ENCODE measurements at regions not wholly inside any gene's neighbourhood (a gene's known extent, or its start where the extent isn't known, plus 50 kb on each side); places are given as distances from the start of the nearest gene placed in this dataset.
"Not testable (repeated sequence)": the region's sequence is repeated elsewhere in the genome, so short reads cannot be mapped to it uniquely, and the experiment has no call there.

- DNase-seq = no peak
Observed at GRCh38 chrX:95218976-95219375, 1465.7 kb upstream of the DIAPH2 start.

- DNase-seq = no peak
Observed at GRCh38 chrX:95248386-95248785, 1436.3 kb upstream of the DIAPH2 start.

- no peak for DNase-seq
Observed at GRCh38 chrX:95290455-95290854, 1394.2 kb upstream of the DIAPH2 start.

DNA sequence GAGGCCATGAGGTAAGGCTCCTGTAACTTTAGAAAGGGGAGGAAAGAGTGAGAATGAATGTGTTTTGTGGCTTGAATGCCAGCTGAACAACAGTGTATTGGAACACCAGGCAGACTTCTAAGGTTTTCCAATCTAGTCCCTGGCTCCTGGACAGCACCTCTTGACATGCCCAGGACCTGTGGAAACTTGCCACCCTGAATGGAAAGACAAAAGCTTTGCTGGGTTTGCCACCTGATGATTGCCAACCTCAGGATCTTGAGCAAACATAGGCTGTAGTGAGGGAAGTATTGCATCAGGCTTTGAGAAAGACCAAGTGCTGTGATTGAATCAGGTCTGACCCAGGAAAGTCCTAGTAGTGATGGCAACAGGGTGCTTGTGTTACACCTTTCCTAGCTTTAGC lies 1393.1 kb upstream of the DIAPH2 start:
- DNase-seq = no peak

- peak in 1 of 2 donors; percentile 0 for DNase-seq
Observed at GRCh38 chrX:95318882-95319281, 1365.8 kb upstream of the DIAPH2 start.

GRCh38 chrX:95325185-95325584 lies 1359.5 kb upstream of the DIAPH2 start:
- DNase-seq = no peak

DNA sequence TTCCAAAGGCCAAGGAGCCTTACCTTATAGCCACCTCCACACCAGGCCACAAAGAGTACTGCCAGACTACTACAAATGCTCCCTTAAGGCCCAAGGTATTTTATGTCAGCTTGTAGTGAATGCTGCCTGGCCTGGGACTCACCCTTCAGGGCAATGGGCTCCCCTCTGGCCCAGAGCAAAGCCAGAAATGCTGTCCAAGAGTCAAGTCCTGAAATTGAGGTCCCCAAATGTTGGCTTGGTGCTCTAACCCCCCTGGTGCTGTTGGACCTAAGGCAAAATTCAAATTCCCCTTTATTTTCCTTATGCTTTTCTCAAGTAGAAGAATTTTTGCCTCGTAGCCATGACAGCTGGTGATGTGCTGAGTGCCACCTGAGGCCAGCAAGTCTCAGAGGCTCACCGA lies 1354.3 kb upstream of the DIAPH2 start:
- DNase-seq = no peak

- no peak for DNase-seq
Observed at GRCh38 chrX:95332530-95332929, 1352.1 kb upstream of the DIAPH2 start.

DNA sequence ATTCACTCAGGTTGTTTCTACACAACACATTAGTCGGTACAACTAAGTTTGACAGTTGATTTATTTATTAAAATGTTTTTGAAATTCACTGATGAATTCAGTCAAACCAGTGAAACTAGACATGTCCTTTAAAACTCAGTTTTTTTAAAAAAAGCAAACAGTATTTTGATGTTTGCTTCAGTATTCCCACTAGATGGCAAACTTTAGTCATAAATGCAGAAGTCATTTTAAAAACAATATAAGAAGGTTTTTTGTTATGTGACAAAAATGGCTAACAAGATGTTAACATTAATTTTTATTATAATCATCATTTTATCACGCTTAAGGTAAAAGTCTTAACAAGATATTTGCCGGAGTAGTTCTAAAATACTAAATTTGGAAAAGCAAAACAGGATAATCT lies 1337.8 kb upstream of the DIAPH2 start:
- no peak for DNase-seq

- DNase-seq = no peak
Observed at GRCh38 chrX:95350774-95351488, 1333.7 kb upstream of the DIAPH2 start.

DNA sequence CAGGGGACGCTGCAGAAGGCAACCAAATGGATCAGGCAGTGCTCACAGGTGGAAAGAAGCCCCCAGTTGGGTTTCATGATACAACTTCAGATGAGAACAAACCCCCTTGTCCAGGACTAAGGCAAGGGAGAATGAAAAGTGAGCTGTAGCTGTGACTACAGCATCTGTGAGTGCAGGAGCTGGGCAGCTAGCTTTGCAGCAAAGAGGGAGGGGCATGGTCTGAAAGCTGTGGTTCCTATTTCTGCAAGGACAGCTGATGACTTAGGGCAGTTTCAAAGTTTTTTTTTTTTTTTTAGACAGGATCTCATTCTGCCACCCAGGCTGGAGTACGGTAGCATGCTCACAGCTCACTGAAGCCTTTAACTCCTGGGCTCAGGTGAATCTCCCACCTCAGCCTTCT lies 1317.4 kb upstream of the DIAPH2 start:
- DNase-seq = no peak

DNA sequence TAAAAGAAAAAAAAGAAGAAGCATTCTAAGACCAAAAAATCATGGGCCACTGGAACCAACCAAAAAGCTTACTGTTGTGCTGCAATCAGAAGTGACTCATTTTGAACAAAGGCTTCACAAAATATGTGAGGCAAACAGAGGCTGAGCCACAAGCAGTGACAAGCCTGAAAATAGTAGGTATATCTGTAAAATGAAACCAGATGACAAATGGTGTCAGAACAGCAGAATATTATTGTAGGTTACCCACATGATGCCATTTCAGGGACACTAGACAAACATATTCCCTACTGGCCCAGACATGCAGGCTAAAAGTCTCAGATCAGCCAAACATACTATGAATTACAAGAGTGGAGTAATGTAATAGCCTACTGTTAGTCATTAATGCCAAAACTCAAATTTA lies 1301.8 kb upstream of the DIAPH2 start:
- DNase-seq = no peak

GRCh38 chrX:95383778-95384177 lies 1300.9 kb upstream of the DIAPH2 start:
- no peak for DNase-seq

- DNase-seq = no peak
Observed at GRCh38 chrX:95427389-95427788, 1257.3 kb upstream of the DIAPH2 start.

DNA sequence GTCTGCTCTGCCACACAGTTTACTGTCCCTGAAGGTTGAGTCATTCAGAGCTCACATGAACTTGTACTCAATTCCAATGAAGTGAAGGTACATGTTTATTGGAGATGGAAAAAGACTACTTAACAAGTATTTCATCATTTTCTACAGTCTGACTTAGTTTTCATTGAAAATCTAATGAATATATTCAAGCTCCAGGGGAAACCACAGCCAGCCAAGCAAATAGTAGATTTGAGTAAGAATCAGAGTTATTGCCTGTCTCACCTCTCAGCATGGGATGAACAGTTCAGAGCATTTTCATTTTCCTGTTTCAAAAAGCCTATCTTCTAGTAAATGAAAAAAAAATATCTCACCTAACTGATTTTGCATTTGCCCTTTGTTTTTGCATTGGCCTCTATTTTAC lies 1249.4 kb upstream of the DIAPH2 start:
- no peak for DNase-seq

GRCh38 chrX:95441836-95442235 lies 1242.8 kb upstream of the DIAPH2 start:
- DNase-seq = no peak

- DNase-seq = no peak
Observed at GRCh38 chrX:95484781-95485180, 1199.9 kb upstream of the DIAPH2 start.

DNA sequence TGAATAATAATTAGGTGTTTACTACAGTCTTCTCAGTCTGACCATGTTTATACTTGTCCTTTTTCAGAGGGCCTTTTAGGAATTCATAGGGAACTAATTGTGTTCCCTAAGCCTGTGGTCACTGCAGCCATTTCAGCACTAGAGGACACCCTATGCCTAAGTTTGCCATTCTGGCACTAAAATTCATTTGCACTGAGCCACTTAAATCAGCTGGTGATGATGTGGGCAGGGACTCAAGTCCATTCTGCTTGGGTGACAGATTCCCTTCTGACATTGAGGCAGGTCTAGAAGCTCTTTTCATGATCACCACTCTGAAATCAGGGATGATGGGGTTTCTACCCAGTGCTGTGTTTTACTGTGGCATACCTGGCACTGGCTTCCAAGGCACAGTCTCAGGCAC lies 1178.9 kb upstream of the DIAPH2 start:
- DNase-seq = no peak

DNA sequence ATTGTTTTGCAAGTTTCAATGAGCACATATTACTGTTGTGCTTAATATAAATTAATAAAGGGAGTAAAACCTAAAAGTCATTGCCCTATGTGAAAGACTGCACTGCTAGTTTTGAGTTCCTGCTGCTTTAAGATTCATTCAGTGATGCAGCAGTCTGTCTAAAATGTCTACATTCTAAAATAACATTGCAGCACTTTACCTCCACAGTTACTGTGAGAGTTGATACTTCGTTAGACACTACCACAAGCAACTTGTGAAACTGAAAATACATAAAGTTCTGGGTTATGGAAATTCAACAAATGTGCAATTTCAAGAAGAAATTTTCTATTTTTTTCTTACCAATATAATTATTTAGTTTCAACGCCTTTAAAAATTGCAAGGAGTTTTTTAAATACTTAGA lies 1175.2 kb upstream of the DIAPH2 start:
- DNase-seq = no peak

DNA sequence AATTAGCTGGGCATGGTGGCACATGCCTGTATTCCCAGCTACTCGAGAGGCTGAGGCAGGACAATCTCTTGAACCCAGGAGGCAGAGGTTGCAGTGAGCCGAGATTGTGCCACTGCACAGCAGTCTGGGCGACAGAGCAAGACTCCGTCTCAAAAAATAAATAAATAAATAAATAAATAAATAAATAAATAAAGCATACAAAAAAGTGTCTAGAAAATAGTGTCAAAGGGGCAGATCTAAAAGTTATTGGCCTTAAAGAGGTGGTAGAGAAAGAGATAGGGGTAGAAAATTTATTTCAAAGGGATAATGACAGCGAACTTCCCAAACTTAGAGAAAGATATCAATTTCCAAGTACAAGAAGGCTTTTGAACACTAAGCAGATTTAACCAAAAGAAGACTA lies 1160.6 kb upstream of the DIAPH2 start:
- not testable (repeated sequence) for DNase-seq

DNA sequence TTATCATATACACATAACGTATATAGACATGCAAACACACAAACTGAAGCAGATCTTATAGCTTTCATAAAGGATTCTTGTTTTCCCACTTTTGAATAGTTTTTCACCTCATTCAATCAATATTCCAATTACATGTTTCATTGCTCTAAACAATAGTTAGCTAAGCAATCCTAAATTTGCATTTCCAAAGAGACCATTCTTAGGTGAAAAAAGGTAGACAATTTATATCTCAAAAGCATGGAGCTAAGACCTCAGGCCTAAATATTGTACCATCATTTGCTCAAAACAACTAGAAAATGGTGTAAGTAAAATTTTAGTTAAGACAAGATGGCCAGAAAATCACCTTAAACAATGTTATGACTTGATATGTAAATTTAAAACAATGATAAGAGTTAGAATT lies 1148.5 kb upstream of the DIAPH2 start:
- no peak for DNase-seq

- no peak for DNase-seq
Observed at GRCh38 chrX:95536661-95537060, 1148.0 kb upstream of the DIAPH2 start.

GRCh38 chrX:95539041-95539440 lies 1145.6 kb upstream of the DIAPH2 start:
- DNase-seq = no peak

DNA sequence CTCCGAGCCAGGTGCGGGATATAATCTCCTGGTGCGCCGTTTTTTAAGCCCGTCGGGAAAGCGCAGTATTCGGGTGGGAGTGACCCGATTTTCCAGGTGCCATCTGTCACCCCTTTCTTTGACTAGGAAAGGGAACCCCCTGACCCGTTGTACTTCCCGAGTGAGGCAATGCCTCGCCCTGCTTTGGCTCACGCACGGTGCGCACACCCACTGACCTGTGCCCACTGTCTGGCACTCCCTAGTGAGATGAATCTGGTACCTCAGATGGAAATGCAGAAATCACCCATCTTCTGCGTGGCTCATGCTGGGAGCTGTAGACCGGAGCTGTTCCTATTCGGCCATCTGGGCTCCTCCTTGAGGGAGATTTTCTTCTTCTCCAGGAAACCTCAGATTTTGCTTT lies 1135.1 kb upstream of the DIAPH2 start:
- DNase-seq = not testable (repeated sequence)

- no peak for DNase-seq
Observed at GRCh38 chrX:95585321-95585720, 1099.3 kb upstream of the DIAPH2 start.

DNA sequence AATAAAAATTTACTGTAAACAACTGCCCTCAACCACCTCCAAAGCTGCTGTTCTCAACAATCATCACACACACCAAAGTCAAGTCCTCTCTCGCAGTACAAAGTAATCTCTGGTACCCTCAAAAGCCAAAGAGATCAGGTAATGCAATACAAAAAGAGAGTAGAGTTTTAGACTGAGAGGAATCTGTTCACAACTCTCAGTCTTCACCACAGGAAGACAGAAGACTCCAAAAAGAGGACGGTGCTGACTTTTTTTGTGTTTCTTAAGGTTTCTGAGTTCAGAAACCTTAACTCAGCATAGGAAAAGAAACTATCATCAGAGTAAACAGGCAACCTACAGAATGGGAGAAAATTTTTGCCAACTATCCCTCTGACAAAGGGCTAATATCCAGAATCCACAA lies 1072.3 kb upstream of the DIAPH2 start:
- DNase-seq = no peak
